ENCODE measurements at regions not wholly inside any gene's neighbourhood (a gene's known extent, or its start where the extent isn't known, plus 50 kb on each side); places are given as distances from the start of the nearest gene placed in this dataset.
"Not testable (repeated sequence)": the region's sequence is repeated elsewhere in the genome, so short reads cannot be mapped to it uniquely, and the experiment has no call there.

DNA sequence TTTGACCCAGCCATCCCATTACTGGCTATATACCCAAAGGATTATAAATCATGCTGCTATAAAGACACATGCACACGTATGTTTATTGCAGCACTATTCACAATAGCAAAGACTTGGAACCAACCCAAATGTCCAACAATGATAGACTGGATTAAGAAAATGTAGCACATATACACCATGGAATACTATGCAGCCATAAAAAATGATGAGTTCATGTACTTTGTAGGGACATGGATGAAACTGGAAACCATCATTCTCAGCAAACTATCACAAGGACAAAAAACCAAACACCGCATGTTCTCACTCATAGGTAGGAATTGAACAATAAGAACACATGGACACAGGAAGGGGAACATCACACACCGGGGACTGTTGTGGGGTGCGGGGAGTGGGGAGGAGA lies 128.8 kb upstream of the NIPBL start:
- TF ChIP-seq EZH2 (IDR thresholded peaks at IDR 0.05; ENCODE audit: borderline replicate concordance, insufficient read depth, low read depth, low read length, poor library complexity, severe bottlenecking): not testable (repeated sequence)
- TF ChIP-seq, protein P1, sequence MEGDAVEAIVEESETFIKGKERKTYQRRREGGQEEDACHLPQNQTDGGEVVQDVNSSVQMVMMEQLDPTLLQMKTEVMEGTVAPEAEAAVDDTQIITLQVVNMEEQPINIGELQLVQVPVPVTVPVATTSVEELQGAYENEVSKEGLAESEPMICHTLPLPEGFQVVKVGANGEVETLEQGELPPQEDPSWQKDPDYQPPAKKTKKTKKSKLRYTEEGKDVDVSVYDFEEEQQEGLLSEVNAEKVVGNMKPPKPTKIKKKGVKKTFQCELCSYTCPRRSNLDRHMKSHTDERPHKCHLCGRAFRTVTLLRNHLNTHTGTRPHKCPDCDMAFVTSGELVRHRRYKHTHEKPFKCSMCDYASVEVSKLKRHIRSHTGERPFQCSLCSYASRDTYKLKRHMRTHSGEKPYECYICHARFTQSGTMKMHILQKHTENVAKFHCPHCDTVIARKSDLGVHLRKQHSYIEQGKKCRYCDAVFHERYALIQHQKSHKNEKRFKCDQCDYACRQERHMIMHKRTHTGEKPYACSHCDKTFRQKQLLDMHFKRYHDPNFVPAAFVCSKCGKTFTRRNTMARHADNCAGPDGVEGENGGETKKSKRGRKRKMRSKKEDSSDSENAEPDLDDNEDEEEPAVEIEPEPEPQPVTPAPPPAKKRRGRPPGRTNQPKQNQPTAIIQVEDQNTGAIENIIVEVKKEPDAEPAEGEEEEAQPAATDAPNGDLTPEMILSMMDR (IDR thresholded peaks at IDR 0.05): not testable (repeated sequence)

Data from B cell (primary cell).